GM18858 (cell line): ENCODE measurements at regions not wholly inside any gene's neighbourhood (a gene's known extent, or its start where the extent isn't known, plus 50 kb on each side); places are given as distances from the start of the nearest gene placed in this dataset.

Experiments
- ATAC-seq: cut with Tn5 transposase; IDR thresholded peaks from one replicate; pipeline ENCODE4 v1.9.1; 2021; ENCODE audit not compliant: unreplicated experiment

- no peak for ATAC-seq
Measured at GRCh38 chr2:55973673-55974072, 50.1 kb upstream of the EFEMP1 start.

GRCh38 chr2:55976681-55977080, 53.1 kb upstream of the EFEMP1 start:
- ATAC-seq, result no peak

- ATAC-seq, result peak; percentile 93
Measured at GRCh38 chr2:55985406-55985805, 61.8 kb upstream of the EFEMP1 start.

GRCh38 chr2:55986001-55986400, 62.4 kb upstream of the EFEMP1 start:
- ATAC-seq, result no peak

- no peak for ATAC-seq
Measured at GRCh38 chr2:55986700-55987440, 63.3 kb upstream of the EFEMP1 start.

GRCh38 chr2:55989405-55989804, 65.8 kb upstream of the EFEMP1 start:
- no peak for ATAC-seq

GRCh38 chr2:55992455-55992854, 68.9 kb upstream of the EFEMP1 start:
- no peak for ATAC-seq

GRCh38 chr2:55993685-55994084, 70.1 kb upstream of the EFEMP1 start:
- no peak for ATAC-seq

- no peak for ATAC-seq
Measured at GRCh38 chr2:55995211-55995610, 71.6 kb upstream of the EFEMP1 start.

- no peak for ATAC-seq
Measured at GRCh38 chr2:55995902-55996301, 72.3 kb upstream of the EFEMP1 start.

GRCh38 chr2:55999231-55999630, 75.6 kb upstream of the EFEMP1 start:
- no peak for ATAC-seq

- no peak for ATAC-seq
Measured at GRCh38 chr2:55999790-56000189, 76.2 kb upstream of the EFEMP1 start.

- ATAC-seq, result no peak
Measured at GRCh38 chr2:56001947-56002346, 78.4 kb upstream of the EFEMP1 start.

- ATAC-seq, result no peak
Measured at GRCh38 chr2:56008661-56009431, 85.3 kb upstream of the EFEMP1 start.

- no peak for ATAC-seq
Measured at GRCh38 chr2:56009758-56010458, 86.3 kb upstream of the EFEMP1 start.

GRCh38 chr2:56011624-56012023, 88.0 kb upstream of the EFEMP1 start:
- no peak for ATAC-seq

- ATAC-seq, result no peak
Measured at GRCh38 chr2:56012221-56012765, 88.7 kb upstream of the EFEMP1 start.

- no peak for ATAC-seq
Measured at GRCh38 chr2:56013475-56013874, 89.9 kb upstream of the EFEMP1 start.

GRCh38 chr2:56014046-56014730, 90.6 kb upstream of the EFEMP1 start:
- no peak for ATAC-seq

GRCh38 chr2:56015711-56016115, 92.1 kb upstream of the EFEMP1 start:
- ATAC-seq, result no peak

- no peak for ATAC-seq
Measured at GRCh38 chr2:56017784-56018183, 94.2 kb upstream of the EFEMP1 start.
